ENCODE measurements at regions not wholly inside any gene's neighbourhood (a gene's known extent, or its start where the extent isn't known, plus 50 kb on each side); places are given as distances from the start of the nearest gene placed in this dataset.

DNA sequence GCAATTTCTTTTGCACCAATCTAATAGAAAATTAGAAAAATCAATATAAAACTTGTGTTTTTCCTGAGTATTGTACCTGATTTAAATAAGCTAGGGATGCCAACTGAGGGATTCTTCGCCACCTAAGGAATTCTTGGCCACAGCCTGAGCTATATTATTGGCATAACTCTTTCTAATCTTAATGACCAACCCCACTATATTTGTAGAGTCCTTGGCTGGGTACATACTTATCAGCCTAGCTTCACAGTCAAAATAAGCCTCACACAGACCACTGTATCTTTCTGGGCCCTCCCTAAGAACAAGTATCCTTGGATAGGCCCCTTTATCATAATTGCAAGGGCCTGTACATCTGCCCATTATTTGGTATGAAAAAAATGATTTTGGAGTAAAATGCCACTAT lies 247.1 kb downstream of the DUSP6 start:
- TF ChIP-seq RAD21 (IDR thresholded peaks at IDR 0.05; ENCODE audit: low read depth) (no peak), EP300 (IDR thresholded peaks at IDR 0.05; ENCODE audit: borderline replicate concordance) (no peak), TCF12 (IDR thresholded peaks at IDR 0.05; ENCODE audit: low read depth) (no peak), FOXM1 (IDR thresholded peaks at IDR 0.05; ENCODE audit: borderline replicate concordance, low read depth) (no peak), ZBTB7A (IDR thresholded peaks at IDR 0.05; ENCODE audit: low read depth) (no peak), CREB1 (IDR thresholded peaks at IDR 0.05; ENCODE audit: low read depth) (no peak), TAF1 (IDR thresholded peaks at IDR 0.05; ENCODE audit: low read depth) (no peak), TEAD4 (IDR thresholded peaks at IDR 0.05) (no peak), NFIC (IDR thresholded peaks at IDR 0.05) (no peak), CEBPB (IDR thresholded peaks at IDR 0.05) (no peak), YY1 (IDR thresholded peaks at IDR 0.05; ENCODE audit: low read depth) (no peak), EGR1 (IDR thresholded peaks at IDR 0.05) (no peak)
- TF ChIP-seq, protein P1, sequence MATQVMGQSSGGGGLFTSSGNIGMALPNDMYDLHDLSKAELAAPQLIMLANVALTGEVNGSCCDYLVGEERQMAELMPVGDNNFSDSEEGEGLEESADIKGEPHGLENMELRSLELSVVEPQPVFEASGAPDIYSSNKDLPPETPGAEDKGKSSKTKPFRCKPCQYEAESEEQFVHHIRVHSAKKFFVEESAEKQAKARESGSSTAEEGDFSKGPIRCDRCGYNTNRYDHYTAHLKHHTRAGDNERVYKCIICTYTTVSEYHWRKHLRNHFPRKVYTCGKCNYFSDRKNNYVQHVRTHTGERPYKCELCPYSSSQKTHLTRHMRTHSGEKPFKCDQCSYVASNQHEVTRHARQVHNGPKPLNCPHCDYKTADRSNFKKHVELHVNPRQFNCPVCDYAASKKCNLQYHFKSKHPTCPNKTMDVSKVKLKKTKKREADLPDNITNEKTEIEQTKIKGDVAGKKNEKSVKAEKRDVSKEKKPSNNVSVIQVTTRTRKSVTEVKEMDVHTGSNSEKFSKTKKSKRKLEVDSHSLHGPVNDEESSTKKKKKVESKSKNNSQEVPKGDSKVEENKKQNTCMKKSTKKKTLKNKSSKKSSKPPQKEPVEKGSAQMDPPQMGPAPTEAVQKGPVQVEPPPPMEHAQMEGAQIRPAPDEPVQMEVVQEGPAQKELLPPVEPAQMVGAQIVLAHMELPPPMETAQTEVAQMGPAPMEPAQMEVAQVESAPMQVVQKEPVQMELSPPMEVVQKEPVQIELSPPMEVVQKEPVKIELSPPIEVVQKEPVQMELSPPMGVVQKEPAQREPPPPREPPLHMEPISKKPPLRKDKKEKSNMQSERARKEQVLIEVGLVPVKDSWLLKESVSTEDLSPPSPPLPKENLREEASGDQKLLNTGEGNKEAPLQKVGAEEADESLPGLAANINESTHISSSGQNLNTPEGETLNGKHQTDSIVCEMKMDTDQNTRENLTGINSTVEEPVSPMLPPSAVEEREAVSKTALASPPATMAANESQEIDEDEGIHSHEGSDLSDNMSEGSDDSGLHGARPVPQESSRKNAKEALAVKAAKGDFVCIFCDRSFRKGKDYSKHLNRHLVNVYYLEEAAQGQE (IDR thresholded peaks at IDR 0.05; ENCODE audit: low read depth), result no peak
- TF ChIP-seq, protein P2, sequence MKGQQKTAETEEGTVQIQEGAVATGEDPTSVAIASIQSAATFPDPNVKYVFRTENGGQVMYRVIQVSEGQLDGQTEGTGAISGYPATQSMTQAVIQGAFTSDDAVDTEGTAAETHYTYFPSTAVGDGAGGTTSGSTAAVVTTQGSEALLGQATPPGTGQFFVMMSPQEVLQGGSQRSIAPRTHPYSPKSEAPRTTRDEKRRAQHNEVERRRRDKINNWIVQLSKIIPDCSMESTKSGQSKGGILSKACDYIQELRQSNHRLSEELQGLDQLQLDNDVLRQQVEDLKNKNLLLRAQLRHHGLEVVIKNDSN (IDR thresholded peaks at IDR 0.05), result no peak
- TF ChIP-seq, protein P3, sequence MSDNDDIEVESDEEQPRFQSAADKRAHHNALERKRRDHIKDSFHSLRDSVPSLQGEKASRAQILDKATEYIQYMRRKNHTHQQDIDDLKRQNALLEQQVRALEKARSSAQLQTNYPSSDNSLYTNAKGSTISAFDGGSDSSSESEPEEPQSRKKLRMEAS (IDR thresholded peaks at IDR 0.05), result no peak

DNA sequence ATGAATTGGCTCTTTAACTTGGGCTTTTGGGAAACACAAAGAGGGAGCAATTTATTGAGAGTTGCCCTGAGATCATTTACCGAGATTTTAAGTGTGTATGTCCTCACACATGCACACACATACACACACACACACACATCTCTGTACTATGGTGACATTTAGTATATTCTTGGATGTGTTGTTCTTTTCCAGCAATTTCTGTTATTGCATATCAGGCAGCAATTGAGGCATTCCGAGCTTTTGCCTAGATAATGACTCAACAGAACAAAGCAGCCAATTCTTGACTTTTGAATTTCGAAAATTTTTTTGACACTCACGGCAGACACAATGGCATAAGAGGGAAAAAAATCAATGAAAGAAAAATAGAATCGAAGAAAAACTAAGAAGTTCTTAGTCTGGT lies 248.5 kb downstream of the DUSP6 start:
- TF ChIP-seq, protein P1 (IDR thresholded peaks at IDR 0.05; ENCODE audit: low read depth), result no peak

DNA sequence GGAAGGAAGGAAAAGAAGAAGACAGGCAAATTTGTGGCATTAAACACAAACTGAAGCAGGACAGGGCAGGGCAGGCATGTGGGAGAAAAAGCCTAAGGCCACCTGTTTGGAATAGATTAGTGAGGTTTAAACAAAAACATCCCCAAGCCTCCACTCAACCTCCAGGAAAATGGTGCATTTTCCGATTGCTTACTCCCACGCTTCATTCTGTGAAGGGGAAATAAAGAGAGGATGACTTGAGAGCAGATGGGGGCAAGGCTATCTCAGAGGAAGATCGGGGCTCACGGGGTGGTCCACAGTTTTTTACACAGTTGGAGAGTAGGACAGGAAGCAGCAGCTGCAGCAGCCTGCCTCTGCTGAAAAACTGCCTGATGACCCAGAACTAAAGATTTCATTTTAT lies 250.9 kb downstream of the DUSP6 start:
- TF ChIP-seq EP300 (IDR thresholded peaks at IDR 0.05; ENCODE audit: borderline replicate concordance) (no peak), EGR1 (IDR thresholded peaks at IDR 0.05) (no peak), RAD21 (IDR thresholded peaks at IDR 0.05; ENCODE audit: low read depth) (no peak), CREB1 (IDR thresholded peaks at IDR 0.05; ENCODE audit: low read depth) (no peak), FOXM1 (IDR thresholded peaks at IDR 0.05; ENCODE audit: borderline replicate concordance, low read depth) (no peak), CEBPB (IDR thresholded peaks at IDR 0.05) (no peak), NFIC (IDR thresholded peaks at IDR 0.05) (no peak), TAF1 (IDR thresholded peaks at IDR 0.05; ENCODE audit: low read depth) (no peak), TEAD4 (IDR thresholded peaks at IDR 0.05) (no peak)
- TF ChIP-seq, protein P1 (IDR thresholded peaks at IDR 0.05; ENCODE audit: low read depth), result no peak
- TF ChIP-seq, protein P2 (IDR thresholded peaks at IDR 0.05), result no peak

GRCh38 chr12:89098441-89099112 lies 253.7 kb downstream of the DUSP6 start:
- TF ChIP-seq, protein P2 (IDR thresholded peaks at IDR 0.05), result no peak
- TF ChIP-seq NFIC (IDR thresholded peaks at IDR 0.05), result no peak
- TF ChIP-seq, protein P3 (IDR thresholded peaks at IDR 0.05), result no peak
- no peak for TF ChIP-seq FOXM1 (IDR thresholded peaks at IDR 0.05; ENCODE audit: borderline replicate concordance, low read depth)
- no peak for TF ChIP-seq TEAD4 (IDR thresholded peaks at IDR 0.05)
- TF ChIP-seq YY1 (IDR thresholded peaks at IDR 0.05; ENCODE audit: low read depth), result no peak
- no peak for TF ChIP-seq EP300 (IDR thresholded peaks at IDR 0.05; ENCODE audit: borderline replicate concordance)
- TF ChIP-seq CREB1 (IDR thresholded peaks at IDR 0.05; ENCODE audit: low read depth), result no peak
- no peak for TF ChIP-seq ZBTB7A (IDR thresholded peaks at IDR 0.05; ENCODE audit: low read depth)
